Osteocyte (in vitro differentiated cells): ENCODE measurements at regions not wholly inside any gene's neighbourhood (a gene's known extent, or its start where the extent isn't known, plus 50 kb on each side); places are given as distances from the start of the nearest gene placed in this dataset.
A peak's percentile ranks its signal among the peaks of the same experiment; 100 is the strongest.

ENCODE experiments used
- DNase-seq: peaks from one replicate; pipeline ENCODE4 v3.0.0; 2021; ENCODE audit warnings: mixed read lengths; ENCODE audit not compliant: unreplicated experiment; ENCODE audit errors: extremely low spot score
- H3K27ac Mint-ChIP-seq: one replicate; pipeline ENCODE4 v1.8.0; 2021; ENCODE audit warnings: mild to moderate bottlenecking, mixed read lengths; ENCODE audit not compliant: unreplicated experiment
- H3K27me3 Mint-ChIP-seq: one replicate; pipeline ENCODE4 v1.8.0; 2021; ENCODE audit warnings: mixed read lengths; ENCODE audit not compliant: unreplicated experiment
- H3K36me3 Mint-ChIP-seq: one replicate; pipeline ENCODE4 v1.8.0; 2021; ENCODE audit warnings: mixed read lengths; ENCODE audit not compliant: unreplicated experiment
- H3K4me1 Mint-ChIP-seq: one replicate; pipeline ENCODE4 v1.8.0; 2021; ENCODE audit warnings: mixed read lengths; ENCODE audit not compliant: unreplicated experiment
- H3K4me3 Mint-ChIP-seq: one replicate; pipeline ENCODE4 v1.8.0; 2021; ENCODE audit warnings: mild to moderate bottlenecking, moderate library complexity, mixed read lengths; ENCODE audit not compliant: unreplicated experiment
- H3K9me3 Mint-ChIP-seq: one replicate; pipeline ENCODE4 v1.8.0; 2021; ENCODE audit warnings: mixed read lengths; ENCODE audit not compliant: unreplicated experiment
- CTCF ChIP-seq: fragments of 200-600 bp; sonication (generic); IDR thresholded peaks from 2 replicates; pipeline ENCODE4 v1.5.0; 2021; ENCODE audit warnings: antibody characterized with exemption, mild to moderate bottlenecking, moderate library complexity

DNA sequence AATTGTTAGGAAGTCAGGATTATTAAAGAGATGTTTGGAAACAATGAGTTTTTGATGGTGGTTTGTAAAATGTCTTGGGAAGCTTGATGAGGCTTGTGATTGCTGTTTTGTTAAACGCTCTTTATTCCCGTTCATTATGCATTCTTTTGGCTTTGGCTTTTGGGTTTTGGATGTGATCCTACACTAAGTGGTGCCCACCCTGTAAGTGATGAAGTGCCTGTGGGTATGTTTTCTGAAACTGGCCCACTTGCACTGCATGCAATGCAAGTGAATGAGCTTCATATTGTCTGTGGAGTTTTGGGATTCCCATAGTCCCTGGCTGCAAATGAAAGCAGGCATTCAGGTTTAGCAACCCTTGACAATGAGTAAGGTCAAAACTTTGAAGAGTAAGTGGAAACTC, 1035.5 kb upstream of the WWC1 start:
- Mint-ChIP-seq H3K9me3 (no peaks in the 10 kb centered on the region), H3K27ac (no peak overlapping the region), H3K4me1 (no peaks in the 10 kb centered on the region), H3K36me3 (no peaks in the 10 kb centered on the region), H3K27me3 (peaks cover 33% of the 10 kb centered on the region), H3K4me3 (no peak overlapping the region)
- TF ChIP-seq CTCF = no peak
- DNase-seq = no peak

DNA sequence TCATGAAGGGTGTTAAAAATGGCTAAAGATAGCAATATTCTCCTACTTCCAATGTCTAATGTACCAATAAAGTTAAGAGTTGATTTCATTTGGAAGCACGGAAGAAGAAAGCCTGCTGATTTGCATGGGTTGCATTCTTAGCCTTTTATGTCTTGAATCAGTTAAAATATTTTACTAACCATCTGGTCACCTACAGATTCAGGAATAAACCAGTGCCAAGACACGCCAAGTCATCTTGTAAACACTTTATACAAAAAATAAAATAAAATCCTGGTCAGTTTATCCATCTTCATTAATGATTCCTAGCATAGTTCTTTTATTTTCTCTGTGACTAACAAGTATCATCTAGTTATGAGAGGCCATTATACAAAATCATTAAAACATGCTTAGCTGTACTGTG, 1031.6 kb upstream of the WWC1 start:
- H3K9me3 Mint-ChIP-seq = no peaks in the 10 kb centered on the region
- DNase-seq = no peak
- H3K36me3 Mint-ChIP-seq = no peaks in the 10 kb centered on the region
- TF ChIP-seq CTCF = no peak
- no peak overlapping the region for H3K27ac Mint-ChIP-seq
- no peak overlapping the region for H3K4me3 Mint-ChIP-seq
- H3K27me3 Mint-ChIP-seq = peaks cover 38% of the 10 kb centered on the region
- no peaks in the 10 kb centered on the region for H3K4me1 Mint-ChIP-seq

DNA sequence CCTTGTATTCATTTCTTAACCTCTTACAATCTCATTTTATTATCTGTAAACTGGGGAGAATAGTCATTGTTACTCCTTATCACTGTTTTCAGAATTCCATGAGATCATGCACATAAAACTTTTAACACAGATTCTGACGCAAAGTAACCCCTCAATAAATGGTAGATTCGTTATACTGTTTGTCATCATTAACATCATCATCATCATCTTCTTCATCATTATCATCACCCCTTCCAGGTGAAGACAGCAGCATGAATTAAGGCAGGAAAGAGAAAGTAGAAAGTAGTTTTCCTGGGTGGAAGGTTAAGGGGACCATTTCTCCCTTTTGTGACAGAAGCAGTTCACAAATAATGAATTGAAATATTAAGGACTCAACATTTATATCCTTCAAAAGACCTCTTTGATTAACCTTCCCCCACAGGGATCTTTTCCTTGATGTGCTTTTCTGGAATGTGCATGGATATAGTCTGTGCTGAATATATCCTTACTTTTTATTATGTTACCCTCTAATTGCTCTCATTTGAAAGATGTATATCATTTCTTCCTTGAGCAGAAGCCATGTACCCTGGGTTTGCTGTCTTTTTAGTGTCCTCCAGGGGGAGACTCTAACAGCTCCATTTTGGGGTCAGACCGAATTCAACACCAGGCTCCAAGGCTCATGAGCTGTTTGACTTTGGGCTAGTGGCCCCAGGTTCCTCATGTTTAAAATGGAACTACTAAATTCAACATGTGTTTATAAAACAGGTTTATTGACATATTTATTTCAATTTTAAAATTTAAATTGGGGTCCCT, 1029.9 kb upstream of the WWC1 start:
- Mint-ChIP-seq H3K9me3 (no peaks in the 10 kb centered on the region), H3K4me3 (no peak overlapping the region), H3K36me3 (no peaks in the 10 kb centered on the region), H3K4me1 (no peaks in the 10 kb centered on the region), H3K27ac (no peak overlapping the region), H3K27me3 (peaks cover 38% of the 10 kb centered on the region)
- peak; percentile 36 for TF ChIP-seq CTCF
- no peak for DNase-seq

DNA sequence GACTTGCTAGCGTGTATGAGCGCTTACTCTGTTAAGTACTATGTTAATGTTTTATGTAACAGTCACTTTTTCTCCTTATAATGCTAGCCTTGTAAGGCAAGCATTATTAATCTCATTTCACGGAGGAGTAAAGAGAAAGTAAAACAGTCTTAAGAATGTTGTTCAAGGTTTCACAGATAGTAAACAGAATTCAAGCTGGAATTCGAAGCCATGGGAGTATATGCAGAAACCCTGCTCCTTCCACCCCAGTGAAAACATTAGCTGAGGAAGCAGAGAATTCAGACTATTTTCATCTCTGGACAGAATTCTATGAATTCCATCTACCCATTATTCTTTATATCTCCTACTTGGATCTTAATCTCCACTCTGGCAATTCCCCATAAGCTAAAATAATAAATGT, 1028.3 kb upstream of the WWC1 start:
- no peak for DNase-seq
- Mint-ChIP-seq H3K4me1 (no peaks in the 10 kb centered on the region), H3K27ac (no peak overlapping the region), H3K27me3 (peaks cover 36% of the 10 kb centered on the region), H3K36me3 (no peaks in the 10 kb centered on the region), H3K4me3 (no peak overlapping the region), H3K9me3 (no peaks in the 10 kb centered on the region)
- TF ChIP-seq CTCF = no peak

GRCh38 chr5:167264348-167264747, 1027.1 kb upstream of the WWC1 start:
- TF ChIP-seq CTCF = no peak
- H3K27me3 Mint-ChIP-seq = peaks cover 32% of the 10 kb centered on the region
- H3K27ac Mint-ChIP-seq = no peak overlapping the region
- H3K9me3 Mint-ChIP-seq = no peaks in the 10 kb centered on the region
- no peak overlapping the region for H3K4me3 Mint-ChIP-seq
- no peaks in the 10 kb centered on the region for H3K36me3 Mint-ChIP-seq
- H3K4me1 Mint-ChIP-seq = no peaks in the 10 kb centered on the region
- DNase-seq = no peak
